ENCODE measurements at regions not wholly inside any gene's neighbourhood (a gene's known extent, or its start where the extent isn't known, plus 50 kb on each side); places are given as distances from the start of the nearest gene placed in this dataset.

DNA sequence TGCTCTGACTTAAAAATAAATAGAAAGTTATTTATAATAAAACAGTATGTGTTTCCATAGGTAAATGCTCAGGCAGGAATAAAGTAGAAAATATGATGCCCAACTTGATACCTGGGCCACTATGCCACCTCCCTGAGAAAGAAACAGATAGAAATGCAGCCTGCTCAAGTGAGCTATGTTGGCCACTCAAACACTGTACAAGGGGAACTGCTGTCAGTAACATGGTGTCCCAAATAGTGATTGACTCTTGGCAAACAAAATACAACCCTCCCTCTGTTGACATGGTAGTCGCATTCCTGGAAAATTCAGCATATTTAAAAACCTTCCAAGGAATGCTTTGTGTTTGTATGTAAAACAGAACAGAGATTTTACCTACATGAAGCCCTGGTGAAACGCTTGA is 66.9 kb upstream of the KCNE2 start:
- Histone ChIP-seq H2AFZ (ENCODE audit: low read length) (no peak overlapping the region), H2AK5ac (ENCODE audit: low read depth, low read length) (no peak overlapping the region), H3K79me1 (ENCODE audit: low read depth, low read length) (no peaks in the 10 kb centered on the region), H3K9ac (replicated peaks in 1 of 4; ENCODE audit: extremely low read depth in 1 of 4, low read depth in 3 of 4, low read length in 3 of 4) (no peak overlapping the region), H3K27ac (ENCODE audit: low read depth, low read length) (no peak overlapping the region), H4K20me1 (replicated peaks in 1 of 2; ENCODE audit: control insufficient read depth in 1 of 2, insufficient read depth in 2 of 2, low read length in 2 of 2) (no peaks in the 10 kb centered on the region), H3K14ac (ENCODE audit: insufficient read length) (no peak overlapping the region), H3K18ac (ENCODE audit: extremely low read depth, low read length) (no peak overlapping the region), H4K8ac (ENCODE audit: extremely low read depth, insufficient read depth, low read length) (no peak overlapping the region), H3K9me3 (ENCODE audit: insufficient read depth in 2 of 2, low read depth in 1 of 2, low read length in 1 of 2) (no peaks in the 10 kb centered on the region), H3K4ac (replicated peaks; ENCODE audit: insufficient read length, low read depth, low read length) (no peak overlapping the region), H3K23ac (ENCODE audit: insufficient read length) (no peak overlapping the region), H2BK5ac (ENCODE audit: low read depth, low read length) (no peak overlapping the region), H2BK12ac (ENCODE audit: low read depth, low read length) (no peak overlapping the region), H4K91ac (replicated peaks; ENCODE audit: insufficient read length, low read length) (no peak overlapping the region), H3K27me3 (replicated peaks in 1 of 4; ENCODE audit: control insufficient read depth in 3 of 4, extremely low read depth in 1 of 4, insufficient read depth in 3 of 4, low read length in 3 of 4) (no peaks in the 10 kb centered on the region), H2BK20ac (ENCODE audit: low read length) (no peak overlapping the region), H4K5ac (ENCODE audit: insufficient read length, low read depth, low read length) (no peak overlapping the region), H3K36me3 (ENCODE audit: control insufficient read depth in 2 of 4, insufficient read depth in 4 of 4, low read length in 3 of 4) (no peaks in the 10 kb centered on the region), H3K4me3 (ENCODE audit: extremely low read depth in 1 of 4, insufficient read depth in 2 of 4, low read depth in 3 of 4, low read length in 4 of 4) (no peak overlapping the region), H3K79me2 (ENCODE audit: control insufficient read depth in 1 of 2, insufficient read depth in 2 of 2, low read length in 2 of 2) (no peaks in the 10 kb centered on the region), H3K4me2 (ENCODE audit: insufficient read depth in 1 of 2, low read depth in 2 of 2, low read length in 2 of 2) (no peak overlapping the region), H3K56ac (replicated peaks; ENCODE audit: insufficient read length, low read depth, low read length) (no peak overlapping the region), H2BK15ac (ENCODE audit: low read length) (no peak overlapping the region), H3K4me1 (replicated peaks in 1 of 4; ENCODE audit: control insufficient read depth in 3 of 4, insufficient read depth in 4 of 4, low read length in 3 of 4) (no peaks in the 10 kb centered on the region), H3K23me2 (ENCODE audit: low read depth, low read length) (no peaks in the 10 kb centered on the region), H2BK120ac (replicated peaks; ENCODE audit: low read depth, low read length) (no peak overlapping the region)
- POLR2A ChIA-PET (ENCODE audit: partially characterized antibody) = no interaction called here
- 89% methylated on average over 2 of the region's 2 CpGs; no CpG with 5 or more reads in 1 of the 2 experiments for WGBS, 2 experiments (ENCODE audit: extremely low coverage in 1 of 2, insufficient coverage in 1 of 2, insufficient read length in 1 of 2, insufficient replicate concordance in 2 of 2, low coverage in 1 of 2, low lambda C conversion rate in 2 of 2, missing lambda C conversion rate in 1 of 2)
- FAIRE-seq (no peak), DNase-seq (ENCODE audit: low read depth in 1 of 2, low spot score in 2 of 2) (no peak)
- TF ChIP-seq JUN (IDR thresholded peaks at IDR 0.05; ENCODE audit: low read depth, low read length) = no peak
- no peak for TF ChIP-seq FOSL1 (IDR thresholded peaks at IDR 0.05; ENCODE audit: insufficient read depth, low read depth, low read length)
- CTCF ChIA-PET (ENCODE audit: partially characterized antibody) = no interaction called here

All from H1 (cell line).